Hepatocyte (in vitro differentiated cells): ENCODE measurements at regions not wholly inside any gene's neighbourhood (a gene's known extent, or its start where the extent isn't known, plus 50 kb on each side); places are given as distances from the start of the nearest gene placed in this dataset.

Source experiments
- CTCF ChIP-seq: fragments of 200-600 bp; sonication (generic); IDR thresholded peaks from 2 replicates; pipeline ENCODE4 v1.5.1; 2016; ENCODE audit warnings: antibody characterized with exemption, mild to moderate bottlenecking; ENCODE audit not compliant: poor library complexity
- EZH2 ChIP-seq: fragments of 200-600 bp; sonication (generic); IDR thresholded peaks from 2 replicates; pipeline ENCODE4 v1.6.1; 2016; ENCODE audit warnings: antibody characterized with exemption, mild to moderate bottlenecking, borderline replicate concordance

- TF ChIP-seq CTCF (no peak), EZH2 (no peak)
These were observed 1013.3 kb upstream of the SEMA6D start for GRCh38 chr15:46703871-46704637.
